ENCODE measurements at regions not wholly inside any gene's neighbourhood (a gene's known extent, or its start where the extent isn't known, plus 50 kb on each side); places are given as distances from the start of the nearest gene placed in this dataset.
"Not testable (repeated sequence)": the region's sequence is repeated elsewhere in the genome, so short reads cannot be mapped to it uniquely, and the experiment has no call there.

GRCh38 chr2:16066261-16067036 lies 126.1 kb downstream of the MYCN start:
- Histone ChIP-seq H3K9ac (ENCODE audit: low read depth, low read length, poor library complexity, severe bottlenecking) (no peak overlapping the region), H3K4me3 (ENCODE audit: low read length, poor library complexity, severe bottlenecking) (no peak overlapping the region), H4K20me1 (ENCODE audit: insufficient read depth, low read length, poor library complexity, severe bottlenecking) (no peaks in the 10 kb centered on the region), H3K4me2 (ENCODE audit: low read depth, low read length, poor library complexity, severe bottlenecking) (no peak overlapping the region), H3K36me3 (ENCODE audit: insufficient read depth, low read length) (no peaks in the 10 kb centered on the region), H3F3A (ENCODE audit: low read depth) (no peaks in the 10 kb centered on the region), H2AFZ (ENCODE audit: low read length) (no peak overlapping the region), H3K79me2 (ENCODE audit: insufficient read depth, low read length) (no peaks in the 10 kb centered on the region), H3K4me1 (ENCODE audit: insufficient read depth, low read length, poor library complexity, severe bottlenecking) (no peaks in the 10 kb centered on the region), H3K9me2 (replicated peaks; ENCODE audit: low read depth, low read length) (no peaks in the 10 kb centered on the region), H3K27me3 (ENCODE audit: insufficient read depth, low read length, poor library complexity, severe bottlenecking) (peaks cover 6% of the 10 kb centered on the region), H3K9me3 (ENCODE audit: insufficient read depth, low read depth, low read length) (peaks cover 15% of the 10 kb centered on the region; the same call in 1 of the 2 replicates)
- TF ChIP-seq, protein P1, sequence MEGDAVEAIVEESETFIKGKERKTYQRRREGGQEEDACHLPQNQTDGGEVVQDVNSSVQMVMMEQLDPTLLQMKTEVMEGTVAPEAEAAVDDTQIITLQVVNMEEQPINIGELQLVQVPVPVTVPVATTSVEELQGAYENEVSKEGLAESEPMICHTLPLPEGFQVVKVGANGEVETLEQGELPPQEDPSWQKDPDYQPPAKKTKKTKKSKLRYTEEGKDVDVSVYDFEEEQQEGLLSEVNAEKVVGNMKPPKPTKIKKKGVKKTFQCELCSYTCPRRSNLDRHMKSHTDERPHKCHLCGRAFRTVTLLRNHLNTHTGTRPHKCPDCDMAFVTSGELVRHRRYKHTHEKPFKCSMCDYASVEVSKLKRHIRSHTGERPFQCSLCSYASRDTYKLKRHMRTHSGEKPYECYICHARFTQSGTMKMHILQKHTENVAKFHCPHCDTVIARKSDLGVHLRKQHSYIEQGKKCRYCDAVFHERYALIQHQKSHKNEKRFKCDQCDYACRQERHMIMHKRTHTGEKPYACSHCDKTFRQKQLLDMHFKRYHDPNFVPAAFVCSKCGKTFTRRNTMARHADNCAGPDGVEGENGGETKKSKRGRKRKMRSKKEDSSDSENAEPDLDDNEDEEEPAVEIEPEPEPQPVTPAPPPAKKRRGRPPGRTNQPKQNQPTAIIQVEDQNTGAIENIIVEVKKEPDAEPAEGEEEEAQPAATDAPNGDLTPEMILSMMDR (conservative IDR thresholded peaks at IDR 0.05; ENCODE audit: low read length), result no peak
- no peak for TF ChIP-seq EZH2phosphoT487 (IDR thresholded peaks at IDR 0.05; ENCODE audit: borderline replicate concordance)

- not testable (repeated sequence) for H3K4me3 ChIP-seq (ENCODE audit: low read length, poor library complexity, severe bottlenecking); H3K27me3 ChIP-seq (ENCODE audit: insufficient read depth, low read length, poor library complexity, severe bottlenecking); H3K4me2 ChIP-seq (ENCODE audit: low read depth, low read length, poor library complexity, severe bottlenecking); H4K20me1 ChIP-seq (ENCODE audit: insufficient read depth, low read length, poor library complexity, severe bottlenecking); H3K4me1 ChIP-seq (ENCODE audit: insufficient read depth, low read length, poor library complexity, severe bottlenecking); H3K9ac ChIP-seq (ENCODE audit: low read depth, low read length, poor library complexity, severe bottlenecking); H3K9me2 ChIP-seq (replicated peaks; ENCODE audit: low read depth, low read length); H3K79me2 ChIP-seq (ENCODE audit: insufficient read depth, low read length); H3K36me3 ChIP-seq (ENCODE audit: insufficient read depth, low read length); H3F3A ChIP-seq (ENCODE audit: low read depth); H2AFZ ChIP-seq (ENCODE audit: low read length)
- H3K9me3 ChIP-seq (ENCODE audit: insufficient read depth, low read depth, low read length), result peaks cover 15% of the 10 kb centered on the region; the same call in 1 of the 2 replicates
Observed at GRCh38 chr2:16065272-16066069, 125.1 kb downstream of the MYCN start.

- TF ChIP-seq EZH2phosphoT487 (IDR thresholded peaks at IDR 0.05; ENCODE audit: borderline replicate concordance), result no peak
- TF ChIP-seq, protein P1 (conservative IDR thresholded peaks at IDR 0.05; ENCODE audit: low read length), result no peak
- peaks cover 15% of the 10 kb centered on the region; the same call in 1 of the 2 replicates for H3K9me3 ChIP-seq (ENCODE audit: insufficient read depth, low read depth, low read length)
- H3K9me2 ChIP-seq (replicated peaks; ENCODE audit: low read depth, low read length), result no peaks in the 10 kb centered on the region
Observed at GRCh38 chr2:16064745-16065144, 124.4 kb downstream of the MYCN start.

More at GRCh38 chr2:16064745-16065144, 124.4 kb downstream of the MYCN start:
- Histone ChIP-seq H3K9ac (ENCODE audit: low read depth, low read length, poor library complexity, severe bottlenecking) (no peak overlapping the region), H3K79me2 (ENCODE audit: insufficient read depth, low read length) (no peaks in the 10 kb centered on the region), H2AFZ (ENCODE audit: low read length) (no peak overlapping the region), H4K20me1 (ENCODE audit: insufficient read depth, low read length, poor library complexity, severe bottlenecking) (no peaks in the 10 kb centered on the region), H3K4me2 (ENCODE audit: low read depth, low read length, poor library complexity, severe bottlenecking) (no peak overlapping the region), H3K36me3 (ENCODE audit: insufficient read depth, low read length) (no peaks in the 10 kb centered on the region), H3K4me3 (ENCODE audit: low read length, poor library complexity, severe bottlenecking) (no peak overlapping the region), H3F3A (ENCODE audit: low read depth) (no peaks in the 10 kb centered on the region), H3K4me1 (ENCODE audit: insufficient read depth, low read length, poor library complexity, severe bottlenecking) (no peaks in the 10 kb centered on the region), H3K27me3 (ENCODE audit: insufficient read depth, low read length, poor library complexity, severe bottlenecking) (peaks cover 6% of the 10 kb centered on the region)
